ENCODE measurements at regions not wholly inside any gene's neighbourhood (a gene's known extent, or its start where the extent isn't known, plus 50 kb on each side); places are given as distances from the start of the nearest gene placed in this dataset.

- WGBS (ENCODE audit: insufficient coverage), result 0% methylated on average over 1 of the region's 4 CpGs
- Histone ChIP-seq H3K36me3 (ENCODE audit: control insufficient read depth in 2 of 2, extremely low read depth in 1 of 2, insufficient read depth in 1 of 2, low read length in 1 of 2) (no peaks in the 10 kb centered on the region), H3K9me3 (no peaks in the 10 kb centered on the region), H3K4me3 (ENCODE audit: control insufficient read depth in 1 of 2, extremely low read depth in 1 of 2, low read length in 1 of 2) (no peak overlapping the region), H3K27ac (ENCODE audit: low read length) (no peak overlapping the region), H3K27me3 (replicated peaks in 1 of 2; ENCODE audit: control insufficient read depth in 2 of 2, extremely low read depth in 1 of 2, insufficient read depth in 2 of 2, low read length in 1 of 2) (no peaks in the 10 kb centered on the region), H3K4me1 (ENCODE audit: control insufficient read depth in 1 of 2, extremely low read depth in 1 of 2, insufficient read depth in 2 of 2, low read length in 2 of 2) (no peaks in the 10 kb centered on the region)
- H3K9me3 Mint-ChIP-seq, result peaks cover 0 to 12% (median 0%) of the 10 kb centered on the region in 3 donors
- ChIA-PET CTCF (no interaction called here), POLR2A (no interaction called here)
- ATAC-seq (replicated peaks in 1 of 4) (no peak), DNase-seq (no peak)
- H3K27ac Mint-ChIP-seq, result no peak overlapping the region
- H3K27me3 Mint-ChIP-seq, result no peaks in the 10 kb centered on the region
- H3K4me3 Mint-ChIP-seq, result no peak overlapping the region
- H3K4me1 Mint-ChIP-seq, result no peaks in the 10 kb centered on the region
- no peaks in the 10 kb centered on the region for H3K36me3 Mint-ChIP-seq
These were observed 157.5 kb downstream of the TMTC3 start for GRCh38 chr12:88299567-88300101.

DNA sequence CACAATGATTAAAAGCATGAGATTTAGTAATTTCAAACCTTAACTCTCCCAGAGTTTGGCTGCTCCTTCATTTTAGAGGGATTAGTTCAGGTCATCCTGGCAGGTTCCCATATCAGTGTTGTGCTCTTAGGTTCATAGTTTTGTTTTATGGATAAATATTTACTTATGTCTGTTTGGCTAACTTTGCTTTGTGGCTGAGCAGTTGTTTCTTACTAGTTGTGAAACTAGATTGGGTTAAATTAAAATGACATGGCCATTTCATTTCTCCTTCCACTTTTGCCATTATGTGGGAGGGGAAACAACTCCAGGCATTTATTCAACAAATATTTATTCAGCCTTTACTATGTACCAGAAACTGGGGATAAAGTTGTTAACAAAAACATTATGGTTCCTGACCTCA, 158.8 kb downstream of the TMTC3 start:
- no peaks in the 10 kb centered on the region for H3K27me3 ChIP-seq (replicated peaks in 1 of 2; ENCODE audit: control insufficient read depth in 2 of 2, extremely low read depth in 1 of 2, insufficient read depth in 2 of 2, low read length in 1 of 2)
- H3K4me1 ChIP-seq (ENCODE audit: control insufficient read depth in 1 of 2, extremely low read depth in 1 of 2, insufficient read depth in 2 of 2, low read length in 2 of 2), result no peaks in the 10 kb centered on the region
- Mint-ChIP-seq H3K4me1 (no peaks in the 10 kb centered on the region), H3K4me3 (no peak overlapping the region), H3K27me3 (no peaks in the 10 kb centered on the region), H3K27ac (no peak overlapping the region), H3K9me3 (peaks cover 0 to 6% (median 0%) of the 10 kb centered on the region in 3 donors), H3K36me3 (no peaks in the 10 kb centered on the region)
- DNase-seq (no peak), ATAC-seq (replicated peaks in 1 of 4) (no peak)
- POLR2A ChIA-PET, result no interaction called here
- H3K4me3 ChIP-seq (ENCODE audit: control insufficient read depth in 1 of 2, extremely low read depth in 1 of 2, low read length in 1 of 2), result no peak overlapping the region
- no peaks in the 10 kb centered on the region for H3K9me3 ChIP-seq
- no peaks in the 10 kb centered on the region for H3K36me3 ChIP-seq (ENCODE audit: control insufficient read depth in 2 of 2, extremely low read depth in 1 of 2, insufficient read depth in 1 of 2, low read length in 1 of 2)
- H3K27ac ChIP-seq (ENCODE audit: low read length), result no peak overlapping the region
- CTCF ChIA-PET, result no interaction called here

DNA sequence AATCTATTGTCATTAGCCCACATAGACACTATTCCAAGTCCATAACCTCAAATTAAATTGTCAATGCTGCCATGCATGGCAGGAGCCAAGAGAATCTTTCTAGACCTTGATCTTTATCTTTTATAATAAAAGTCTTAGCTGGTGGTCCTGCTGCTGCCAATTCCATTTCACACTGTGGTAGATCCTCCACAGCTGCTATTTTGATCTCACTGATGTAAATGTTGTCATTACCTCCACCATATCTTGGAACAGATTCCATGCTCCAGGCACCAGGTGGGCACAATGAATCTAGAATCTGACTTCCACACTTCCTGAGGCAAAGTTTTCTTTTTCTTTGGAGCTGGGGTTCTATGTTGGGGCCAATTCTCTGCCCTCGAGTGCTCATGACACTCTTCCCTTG, 161.2 kb downstream of the TMTC3 start:
- Mint-ChIP-seq H3K27me3 (no peaks in the 10 kb centered on the region), H3K4me1 (no peaks in the 10 kb centered on the region)
- WGBS (ENCODE audit: insufficient coverage), result no CpG with 5 or more reads among the region's 1 CpG

DNA sequence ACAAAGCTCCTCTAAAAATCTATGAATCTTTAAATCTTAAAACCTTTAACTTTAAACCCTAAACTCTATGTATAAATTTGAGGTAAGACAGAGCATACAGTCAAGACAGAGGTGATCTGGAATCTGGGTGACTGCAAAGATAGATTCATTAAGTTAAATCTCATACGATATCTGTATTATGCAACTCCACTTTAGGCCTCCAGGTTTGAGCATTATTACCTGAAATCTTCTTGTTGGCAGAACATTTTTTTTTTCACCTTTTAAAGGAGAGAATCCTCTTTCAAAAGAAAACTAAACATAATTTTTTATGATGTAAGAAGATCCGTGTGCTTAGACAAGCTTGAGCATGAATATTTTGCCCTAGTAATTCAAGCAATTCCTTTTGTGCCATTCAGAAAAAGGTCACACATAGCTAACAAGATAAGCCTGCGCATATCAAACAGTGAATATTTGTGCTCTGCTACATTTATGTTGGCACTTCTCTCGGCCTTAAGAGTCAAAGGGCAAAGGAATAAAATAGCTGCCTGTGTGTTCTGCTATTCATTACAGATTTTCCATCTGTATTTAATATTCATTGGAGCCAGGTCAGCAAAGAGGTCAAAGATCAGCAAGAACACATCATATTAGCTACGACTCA, 163.3 kb downstream of the TMTC3 start:
- WGBS (ENCODE audit: insufficient coverage), result 90% methylated on average over 2 of the region's 5 CpGs

More for the DNA sequence above, 161.2 kb downstream of the TMTC3 start:
- H3K4me3 ChIP-seq (ENCODE audit: control insufficient read depth in 1 of 2, extremely low read depth in 1 of 2, low read length in 1 of 2), result no peak overlapping the region
- CTCF ChIA-PET, result no interaction called here
- Mint-ChIP-seq H3K27ac (no peak overlapping the region), H3K9me3 (peaks cover 0 to 10% (median 0%) of the 10 kb centered on the region in 3 donors), H3K4me3 (no peak overlapping the region), H3K36me3 (no peaks in the 10 kb centered on the region)
- H3K9me3 ChIP-seq, result no peaks in the 10 kb centered on the region
- no peaks in the 10 kb centered on the region for H3K4me1 ChIP-seq (ENCODE audit: control insufficient read depth in 1 of 2, extremely low read depth in 1 of 2, insufficient read depth in 2 of 2, low read length in 2 of 2)
- POLR2A ChIA-PET, result no interaction called here
- DNase-seq (no peak), ATAC-seq (replicated peaks in 1 of 4) (no peak)
- H3K36me3 ChIP-seq (ENCODE audit: control insufficient read depth in 2 of 2, extremely low read depth in 1 of 2, insufficient read depth in 1 of 2, low read length in 1 of 2), result no peaks in the 10 kb centered on the region
- H3K27ac ChIP-seq (ENCODE audit: low read length), result no peak overlapping the region
- H3K27me3 ChIP-seq (replicated peaks in 1 of 2; ENCODE audit: control insufficient read depth in 2 of 2, extremely low read depth in 1 of 2, insufficient read depth in 2 of 2, low read length in 1 of 2), result no peaks in the 10 kb centered on the region

GRCh38 chr12:88306471-88307069, 164.5 kb downstream of the TMTC3 start:
- POLR2A ChIA-PET, result no interaction called here
- no peak overlapping the region for H3K4me3 ChIP-seq (ENCODE audit: control insufficient read depth in 1 of 2, extremely low read depth in 1 of 2, low read length in 1 of 2)
- no peaks in the 10 kb centered on the region for H3K27me3 Mint-ChIP-seq
- H3K27ac Mint-ChIP-seq, result no peak overlapping the region
- no peaks in the 10 kb centered on the region for H3K36me3 ChIP-seq (ENCODE audit: control insufficient read depth in 2 of 2, extremely low read depth in 1 of 2, insufficient read depth in 1 of 2, low read length in 1 of 2)
- no peaks in the 10 kb centered on the region for H3K27me3 ChIP-seq (replicated peaks in 1 of 2; ENCODE audit: control insufficient read depth in 2 of 2, extremely low read depth in 1 of 2, insufficient read depth in 2 of 2, low read length in 1 of 2)
- ATAC-seq (replicated peaks in 1 of 4), result no peak
- no peak overlapping the region for H3K4me3 Mint-ChIP-seq
- H3K27ac ChIP-seq (ENCODE audit: low read length), result no peak overlapping the region
- H3K4me1 Mint-ChIP-seq, result no peaks in the 10 kb centered on the region
- H3K9me3 ChIP-seq, result no peaks in the 10 kb centered on the region
- DNase-seq, result no peak
- peaks cover 0 to 3% (median 0%) of the 10 kb centered on the region in 3 donors for H3K9me3 Mint-ChIP-seq
- WGBS (ENCODE audit: insufficient coverage), result 57% methylated on average over 3 of the region's 5 CpGs
- H3K4me1 ChIP-seq (ENCODE audit: control insufficient read depth in 1 of 2, extremely low read depth in 1 of 2, insufficient read depth in 2 of 2, low read length in 2 of 2), result no peaks in the 10 kb centered on the region
- no peaks in the 10 kb centered on the region for H3K36me3 Mint-ChIP-seq
- CTCF ChIA-PET, result no interaction called here

More for the DNA sequence above, 163.3 kb downstream of the TMTC3 start:
- Histone ChIP-seq H3K4me3 (ENCODE audit: control insufficient read depth in 1 of 2, extremely low read depth in 1 of 2, low read length in 1 of 2) (no peak overlapping the region), H3K27me3 (replicated peaks in 1 of 2; ENCODE audit: control insufficient read depth in 2 of 2, extremely low read depth in 1 of 2, insufficient read depth in 2 of 2, low read length in 1 of 2) (no peaks in the 10 kb centered on the region), H3K4me1 (ENCODE audit: control insufficient read depth in 1 of 2, extremely low read depth in 1 of 2, insufficient read depth in 2 of 2, low read length in 2 of 2) (no peaks in the 10 kb centered on the region), H3K27ac (ENCODE audit: low read length) (no peak overlapping the region), H3K36me3 (ENCODE audit: control insufficient read depth in 2 of 2, extremely low read depth in 1 of 2, insufficient read depth in 1 of 2, low read length in 1 of 2) (no peaks in the 10 kb centered on the region), H3K9me3 (no peaks in the 10 kb centered on the region)
- ChIA-PET CTCF (no interaction called here), POLR2A (no interaction called here)
- Mint-ChIP-seq H3K27ac (no peak overlapping the region), H3K9me3 (peaks cover 0 to 3% (median 0%) of the 10 kb centered on the region in 3 donors), H3K4me1 (no peaks in the 10 kb centered on the region), H3K4me3 (no peak overlapping the region), H3K36me3 (no peaks in the 10 kb centered on the region), H3K27me3 (no peaks in the 10 kb centered on the region)
- no peak for DNase-seq
- no peak for ATAC-seq (replicated peaks in 1 of 4)

DNA sequence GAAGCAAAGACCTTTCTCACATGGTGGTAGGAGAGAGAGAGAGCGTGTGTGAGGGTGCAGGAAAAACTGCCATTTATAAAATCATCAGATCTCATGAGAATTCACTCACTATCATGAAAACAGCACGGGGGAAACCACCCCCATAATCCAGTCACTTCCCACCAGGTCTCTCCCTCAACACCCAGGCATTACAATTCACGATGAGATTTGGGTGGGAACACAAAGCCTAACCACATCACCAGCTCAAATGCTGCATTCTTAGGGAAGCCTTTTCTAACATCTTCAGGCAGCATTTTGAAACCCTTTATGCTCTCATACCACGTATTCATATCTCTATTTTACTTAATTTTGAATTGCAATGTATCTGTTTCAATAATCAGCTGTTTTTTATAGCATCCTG, 165.9 kb downstream of the TMTC3 start:
- POLR2A ChIA-PET, result no interaction called here
- no peak overlapping the region for H3K4me3 ChIP-seq (ENCODE audit: control insufficient read depth in 1 of 2, extremely low read depth in 1 of 2, low read length in 1 of 2)
- Mint-ChIP-seq H3K4me3 (no peak overlapping the region), H3K9me3 (peaks cover 0 to 3% (median 0%) of the 10 kb centered on the region in 3 donors), H3K36me3 (no peaks in the 10 kb centered on the region), H3K4me1 (no peaks in the 10 kb centered on the region), H3K27me3 (no peaks in the 10 kb centered on the region), H3K27ac (no peak overlapping the region)
- no peaks in the 10 kb centered on the region for H3K9me3 ChIP-seq
- CTCF ChIA-PET, result no interaction called here
- no peaks in the 10 kb centered on the region for H3K36me3 ChIP-seq (ENCODE audit: control insufficient read depth in 2 of 2, extremely low read depth in 1 of 2, insufficient read depth in 1 of 2, low read length in 1 of 2)
- H3K27me3 ChIP-seq (replicated peaks in 1 of 2; ENCODE audit: control insufficient read depth in 2 of 2, extremely low read depth in 1 of 2, insufficient read depth in 2 of 2, low read length in 1 of 2), result no peaks in the 10 kb centered on the region
- H3K4me1 ChIP-seq (ENCODE audit: control insufficient read depth in 1 of 2, extremely low read depth in 1 of 2, insufficient read depth in 2 of 2, low read length in 2 of 2), result no peaks in the 10 kb centered on the region
- 86% methylated on average over 1 of the region's 4 CpGs for WGBS (ENCODE audit: insufficient coverage)
- ATAC-seq (replicated peaks in 1 of 4) (no peak), DNase-seq (no peak)
- no peak overlapping the region for H3K27ac ChIP-seq (ENCODE audit: low read length)

Data from T-cell (primary cell).